ENCODE measurements at regions not wholly inside any gene's neighbourhood (a gene's known extent, or its start where the extent isn't known, plus 50 kb on each side); places are given as distances from the start of the nearest gene placed in this dataset.

- no peak for TF ChIP-seq CTCF (IDR thresholded peaks at IDR 0.05)
- H3K4me1 Mint-ChIP-seq, result peaks cover 60% of the 10 kb centered on the region
- H3K36me3 Mint-ChIP-seq (ENCODE audit: low read depth), result no peaks in the 10 kb centered on the region
- H3K4me3 Mint-ChIP-seq, result no peak overlapping the region
- peak overlapping the region; percentile 62 for H3K27ac Mint-ChIP-seq
- no peaks in the 10 kb centered on the region for H3K27me3 Mint-ChIP-seq (ENCODE audit: low read depth, poor library complexity)
- no peak for DNase-seq
- H3K9me3 Mint-ChIP-seq, result no peaks in the 10 kb centered on the region
Measured at GRCh38 chr15:35975941-35976340, 430.0 kb upstream of the DPH6 start.

- DNase-seq, result no peak
- H3K27me3 Mint-ChIP-seq (ENCODE audit: low read depth, poor library complexity), result peaks cover 4% of the 10 kb centered on the region
- peak overlapping the region; percentile 18 for H3K27ac Mint-ChIP-seq
- no peaks in the 10 kb centered on the region for H3K36me3 Mint-ChIP-seq (ENCODE audit: low read depth)
- no peak overlapping the region for H3K4me3 Mint-ChIP-seq
- peaks cover 25% of the 10 kb centered on the region for H3K4me1 Mint-ChIP-seq
- no peaks in the 10 kb centered on the region for H3K9me3 Mint-ChIP-seq
- TF ChIP-seq CTCF (IDR thresholded peaks at IDR 0.05), result no peak
Measured at GRCh38 chr15:35979608-35980007, 433.6 kb upstream of the DPH6 start.

GRCh38 chr15:35980719-35981118 is 434.8 kb upstream of the DPH6 start:
- Mint-ChIP-seq H3K27me3 (ENCODE audit: low read depth, poor library complexity) (peaks cover 4% of the 10 kb centered on the region), H3K9me3 (no peaks in the 10 kb centered on the region), H3K4me3 (no peak overlapping the region), H3K36me3 (ENCODE audit: low read depth) (no peaks in the 10 kb centered on the region), H3K4me1 (peaks cover 24% of the 10 kb centered on the region), H3K27ac (no peak overlapping the region)
- no peak for DNase-seq
- no peak for TF ChIP-seq CTCF (IDR thresholded peaks at IDR 0.05)

GRCh38 chr15:35986191-35986721 is 440.3 kb upstream of the DPH6 start:
- no peak for DNase-seq
- no peaks in the 10 kb centered on the region for H3K9me3 Mint-ChIP-seq
- no peak overlapping the region for H3K4me3 Mint-ChIP-seq
- peaks cover 33% of the 10 kb centered on the region for H3K4me1 Mint-ChIP-seq
- peaks cover 6% of the 10 kb centered on the region for H3K27me3 Mint-ChIP-seq (ENCODE audit: low read depth, poor library complexity)
- H3K27ac Mint-ChIP-seq, result peak overlapping the region; percentile 68
- H3K36me3 Mint-ChIP-seq (ENCODE audit: low read depth), result no peaks in the 10 kb centered on the region
- no peak for TF ChIP-seq CTCF (IDR thresholded peaks at IDR 0.05)

GRCh38 chr15:35987056-35987455 is 441.1 kb upstream of the DPH6 start:
- H3K27ac Mint-ChIP-seq, result peak overlapping the region; percentile 58
- no peak for DNase-seq
- no peaks in the 10 kb centered on the region for H3K9me3 Mint-ChIP-seq
- no peak overlapping the region for H3K4me3 Mint-ChIP-seq
- peaks cover 3% of the 10 kb centered on the region for H3K27me3 Mint-ChIP-seq (ENCODE audit: low read depth, poor library complexity)
- no peaks in the 10 kb centered on the region for H3K36me3 Mint-ChIP-seq (ENCODE audit: low read depth)
- TF ChIP-seq CTCF (IDR thresholded peaks at IDR 0.05), result no peak
- peaks cover 41% of the 10 kb centered on the region for H3K4me1 Mint-ChIP-seq

- no peak for DNase-seq
- Mint-ChIP-seq H3K4me1 (peaks cover 38% of the 10 kb centered on the region), H3K27ac (peak overlapping the region; percentile 58), H3K36me3 (ENCODE audit: low read depth) (peaks cover 3% of the 10 kb centered on the region), H3K9me3 (peaks cover 4% of the 10 kb centered on the region), H3K4me3 (no peak overlapping the region), H3K27me3 (ENCODE audit: low read depth, poor library complexity) (peaks cover 1% of the 10 kb centered on the region)
- no peak for TF ChIP-seq CTCF (IDR thresholded peaks at IDR 0.05)
Measured at GRCh38 chr15:35991386-35991785, 445.4 kb upstream of the DPH6 start.
